ENCODE measurements at regions not wholly inside any gene's neighbourhood (a gene's known extent, or its start where the extent isn't known, plus 50 kb on each side); places are given as distances from the start of the nearest gene placed in this dataset.

DNA sequence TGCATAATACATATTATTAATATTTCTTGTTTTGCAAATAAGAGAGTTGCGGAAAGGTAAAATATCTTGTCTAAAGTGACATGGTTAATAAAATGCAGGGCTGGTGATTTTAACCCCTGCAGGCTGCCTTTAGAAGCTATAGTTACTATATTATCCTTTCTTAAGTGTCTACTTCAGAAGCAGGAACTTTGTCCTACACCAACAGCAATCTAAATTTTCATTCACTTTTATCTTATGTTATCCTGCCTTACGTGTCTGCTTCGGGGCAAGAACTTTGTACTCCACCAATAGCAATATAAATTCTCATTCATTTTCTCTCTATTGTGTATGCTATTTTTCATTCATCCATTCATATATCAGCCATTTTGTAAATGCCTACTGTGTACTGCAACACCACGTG, 719.5 kb downstream of the TLR4 start:
- intact Hi-C loops (cut with DNase I), result no loop called here
- DNase-seq, result no peak

DNA sequence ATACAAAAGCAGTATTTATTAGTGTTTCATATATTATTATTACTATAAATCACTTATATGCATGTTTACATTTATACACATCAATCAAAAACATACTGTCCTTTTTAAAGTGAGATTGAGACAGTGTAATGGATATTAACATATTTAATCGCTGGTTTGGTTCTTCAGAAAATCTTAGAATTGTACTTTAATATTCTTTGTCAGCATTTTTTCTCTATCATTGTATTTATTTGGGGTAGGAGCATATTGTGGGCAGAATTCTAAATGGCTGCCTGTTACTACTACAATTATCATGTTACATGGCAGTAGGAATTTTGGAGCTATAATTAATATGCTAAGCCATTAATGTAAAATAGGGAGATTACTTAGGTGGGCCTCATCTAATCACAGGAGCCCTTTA, 722.6 kb downstream of the TLR4 start:
- DNase-seq, result no peak
- intact Hi-C loops (cut with DNase I), result no loop called here

DNA sequence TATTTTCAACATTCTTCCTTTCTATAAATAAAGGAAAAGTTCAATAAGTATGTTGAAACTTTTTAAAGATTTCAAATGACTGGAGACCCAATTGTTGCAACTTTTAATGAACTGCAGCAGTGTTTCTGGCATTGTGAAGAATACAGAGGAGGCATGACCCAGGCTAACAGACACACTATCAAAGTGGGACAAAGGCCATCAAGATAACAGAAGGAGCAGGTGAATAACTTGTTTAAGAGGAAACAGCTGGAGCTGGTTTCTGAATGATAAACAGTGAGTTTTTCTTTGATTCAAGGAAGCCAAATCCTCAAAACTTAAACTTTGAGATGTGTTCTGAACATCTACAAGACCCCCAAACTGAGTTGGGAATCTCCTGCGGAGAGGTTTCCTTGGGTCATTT, 734.6 kb downstream of the TLR4 start:
- intact Hi-C loops (cut with DNase I), result no loop called here
- DNase-seq, result no peak

DNA sequence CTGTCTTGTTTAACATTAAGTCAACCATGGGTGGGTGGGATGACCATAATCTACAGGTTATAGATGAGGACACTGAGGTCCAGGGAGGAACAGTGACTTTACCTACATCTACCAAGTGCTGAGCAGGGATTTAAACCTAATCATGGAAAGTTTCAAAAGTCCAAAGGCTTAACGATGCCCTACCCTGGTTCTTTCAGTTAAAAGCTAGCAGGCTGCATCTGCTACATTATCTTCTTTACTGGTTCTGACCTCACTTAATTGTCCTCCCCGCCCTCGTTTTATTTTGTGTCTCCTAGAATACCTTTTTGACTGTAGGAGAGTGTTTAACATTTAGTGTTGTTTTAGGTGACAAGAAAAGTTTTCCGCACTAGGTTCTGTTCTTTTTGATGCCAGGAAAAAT, 735.2 kb downstream of the TLR4 start:
- intact Hi-C loops (cut with DNase I), result no loop called here
- DNase-seq, result no peak

DNA sequence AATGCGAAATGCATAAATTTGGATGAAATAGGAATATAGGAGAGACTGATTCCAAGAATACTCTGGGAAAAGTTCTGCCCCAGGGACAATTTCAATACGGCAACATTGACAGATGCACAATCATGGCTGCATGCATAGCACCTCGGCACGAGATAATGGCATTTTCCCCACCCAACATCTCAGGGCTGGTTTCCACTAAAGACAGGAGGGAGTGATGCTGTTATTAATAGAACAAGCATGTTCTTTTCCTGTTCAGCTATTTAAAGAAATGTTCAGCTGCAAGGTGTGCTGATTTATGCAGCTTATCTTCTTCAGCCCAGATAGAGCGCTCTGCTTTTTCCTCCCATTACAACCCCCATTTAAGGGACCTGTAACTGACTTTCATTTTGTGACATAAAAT, 740.2 kb downstream of the TLR4 start:
- intact Hi-C loops (cut with DNase I), result no loop called here
- DNase-seq, result peak in 39 of 42 donors; percentile 1 to 62 (median 27)

DNA sequence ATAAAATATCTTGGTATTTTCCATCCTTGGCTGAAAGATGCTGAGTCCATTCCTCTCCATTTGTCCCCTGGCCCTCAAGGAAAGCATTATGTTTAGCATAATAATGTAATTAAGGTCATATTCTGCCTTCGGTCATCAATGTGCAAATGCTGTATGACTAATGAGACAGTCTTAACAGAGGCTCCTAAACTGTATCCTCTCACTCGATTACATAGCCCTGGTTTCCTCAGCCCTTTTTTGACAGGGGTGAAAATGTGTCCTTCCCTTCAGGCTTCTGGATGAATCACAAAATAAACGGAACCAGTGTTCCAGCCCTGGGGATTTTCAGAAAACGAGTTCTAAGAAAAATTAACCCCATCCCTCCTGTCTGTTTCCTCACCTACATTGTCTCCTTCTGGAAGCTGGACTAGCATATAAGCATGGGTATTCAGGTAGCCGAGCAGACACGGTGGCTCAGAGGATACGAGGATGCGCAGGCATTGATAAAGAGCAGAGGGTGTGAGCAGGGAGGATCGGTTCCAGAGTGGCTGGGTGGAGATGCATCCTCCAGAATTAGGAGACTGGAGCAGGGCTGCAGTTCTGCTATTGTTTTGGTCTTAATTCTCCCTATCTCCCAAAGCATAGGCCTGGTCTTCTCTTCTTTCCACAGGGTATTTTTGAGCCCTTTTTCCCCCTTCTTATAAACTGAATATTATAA, 742.9 kb downstream of the TLR4 start:
- intact Hi-C loops (cut with DNase I), result no loop called here
- peak in 2 of 42 donors; percentile 6 to 10 for DNase-seq

DNA sequence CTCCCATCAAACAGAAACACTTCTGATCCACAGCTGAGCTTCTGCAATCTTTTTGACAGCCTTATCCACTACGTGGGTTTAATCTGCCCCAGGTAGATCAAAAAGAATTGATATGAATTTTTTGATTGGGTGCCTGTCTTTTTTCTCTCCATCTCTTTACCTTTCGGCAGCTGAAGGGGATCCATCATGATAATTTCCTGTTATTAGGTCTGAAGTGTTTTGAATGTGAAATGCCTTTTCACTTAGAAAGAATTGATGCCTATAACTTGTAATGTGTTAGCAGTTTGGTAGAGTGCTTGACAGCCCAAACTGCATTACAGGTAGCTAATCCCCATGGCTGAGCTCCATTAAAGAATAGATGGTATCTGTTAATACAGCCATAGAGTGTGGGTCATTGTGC, 745.4 kb downstream of the TLR4 start:
- intact Hi-C loops (cut with DNase I), result no loop called here
- peak in 1 of 42 donors; percentile 5 for DNase-seq

DNA sequence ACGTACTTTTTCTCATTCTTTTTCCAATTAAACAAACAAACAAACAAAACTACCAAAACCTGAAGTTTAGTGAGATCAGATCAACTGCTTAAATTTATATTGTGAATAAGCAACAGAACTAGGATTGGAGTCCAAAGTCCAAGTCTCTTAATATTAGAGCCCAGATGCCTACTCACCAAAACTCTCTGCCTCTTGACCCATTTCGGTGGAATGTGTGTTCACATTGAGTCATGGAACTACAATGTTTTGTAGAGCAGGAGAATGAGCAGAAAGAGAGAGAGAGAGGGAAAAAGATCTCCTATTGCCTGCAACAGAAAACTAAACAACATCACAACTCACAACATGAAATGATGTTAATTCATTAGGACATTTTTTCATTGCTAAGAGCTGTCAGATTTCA, 751.1 kb downstream of the TLR4 start:
- DNase-seq, result no peak
- intact Hi-C loops (cut with DNase I), result no loop called here

DNA sequence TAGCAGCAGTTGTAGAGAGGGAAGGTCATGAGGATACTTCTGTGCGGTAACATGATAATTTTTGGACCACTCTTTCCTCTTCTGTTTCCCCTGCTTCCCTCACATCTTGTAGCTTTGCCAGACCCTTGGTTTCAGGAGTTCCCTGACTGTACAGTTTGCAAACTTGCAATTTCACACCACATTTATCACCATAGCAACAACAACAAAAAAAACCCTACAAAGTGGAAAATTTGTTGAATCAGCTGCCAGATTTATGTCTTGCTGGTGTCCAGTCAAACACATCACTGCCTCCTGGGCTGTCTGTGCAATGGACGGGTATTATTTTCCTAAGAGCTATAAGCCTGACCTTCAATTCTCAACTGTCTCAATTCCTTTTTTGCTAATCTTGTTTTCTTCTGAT, 751.6 kb downstream of the TLR4 start:
- no peak for DNase-seq
- intact Hi-C loops (cut with DNase I), result no loop called here

DNA sequence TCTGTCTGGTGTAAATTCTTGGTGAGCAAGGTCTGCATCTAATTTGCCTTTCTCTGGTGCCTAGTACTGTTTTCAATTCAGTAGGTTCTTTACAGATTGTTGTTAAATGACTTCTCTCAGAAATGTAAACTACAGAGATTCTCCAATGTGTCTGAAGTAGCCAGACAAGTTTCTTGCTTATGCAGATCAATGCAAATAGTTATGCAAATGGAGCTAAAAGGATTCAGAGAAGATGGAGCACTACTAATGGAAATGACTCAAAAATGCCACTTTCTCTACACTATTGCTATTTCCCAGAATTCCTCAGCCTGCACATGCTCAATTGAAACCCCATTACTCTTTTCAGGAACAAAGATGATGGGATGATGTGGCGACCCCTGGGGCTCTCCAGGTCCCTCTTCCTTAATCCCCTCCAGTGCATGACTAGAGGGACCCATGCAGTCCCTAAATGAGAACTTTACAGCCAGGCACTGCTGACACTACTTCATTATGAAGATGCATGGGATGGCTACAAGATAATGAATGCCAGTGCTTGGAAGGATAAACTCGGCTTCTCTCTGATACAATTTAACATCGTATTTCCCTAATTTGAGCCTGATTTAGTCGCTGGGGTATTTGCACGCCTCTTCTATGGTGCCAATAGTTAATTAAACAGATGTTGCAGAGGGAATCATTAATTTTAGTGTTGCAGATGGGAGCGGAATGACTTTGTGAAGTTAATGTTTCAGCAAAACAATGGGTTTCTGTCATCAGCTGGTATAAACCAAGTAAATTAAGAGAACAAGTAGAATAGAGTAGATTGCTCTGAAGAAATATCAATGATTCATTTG, 753.2 kb downstream of the TLR4 start:
- intact Hi-C loops (cut with DNase I), result no loop called here
- no peak for DNase-seq

DNA sequence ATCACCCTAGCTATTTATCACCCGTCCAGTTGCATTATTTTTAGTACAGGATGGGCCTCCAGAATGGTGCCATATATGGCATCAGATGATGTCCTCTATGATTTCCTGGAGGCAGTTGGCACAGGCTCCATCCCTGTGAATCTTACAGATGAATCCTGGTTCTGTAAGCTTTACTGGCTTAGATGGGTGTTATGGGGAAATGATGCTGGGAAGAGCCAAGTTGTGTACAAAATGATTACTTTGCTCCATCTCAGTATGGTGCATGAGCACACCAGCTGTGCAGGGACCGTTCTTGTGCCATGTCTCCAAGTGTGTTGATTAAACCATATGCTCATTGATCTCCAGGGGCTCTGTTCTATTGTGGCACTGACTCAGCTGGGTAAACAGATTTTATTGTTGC, 755.7 kb downstream of the TLR4 start:
- intact Hi-C loops (cut with DNase I), result no loop called here
- no peak for DNase-seq

DNA sequence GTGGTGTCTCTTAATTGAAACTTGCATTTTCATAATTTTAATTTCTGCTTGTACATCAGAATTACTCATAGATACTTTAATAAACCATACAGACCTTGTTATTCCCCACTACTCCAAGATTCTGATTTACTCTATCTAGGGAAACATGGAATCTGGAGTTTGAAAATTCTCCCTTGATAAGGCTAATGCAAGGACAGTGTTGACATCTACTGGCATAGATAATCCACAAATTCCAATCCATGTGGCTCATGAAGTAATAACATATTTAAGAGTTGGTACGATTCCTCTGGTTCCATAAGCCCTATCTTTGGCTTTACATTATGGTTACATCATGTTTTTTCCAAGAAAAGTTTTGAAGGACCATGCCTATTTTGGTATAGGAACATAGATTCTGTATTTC, 759.2 kb downstream of the TLR4 start:
- DNase-seq, result no peak
- intact Hi-C loops (cut with DNase I), result no loop called here

DNA sequence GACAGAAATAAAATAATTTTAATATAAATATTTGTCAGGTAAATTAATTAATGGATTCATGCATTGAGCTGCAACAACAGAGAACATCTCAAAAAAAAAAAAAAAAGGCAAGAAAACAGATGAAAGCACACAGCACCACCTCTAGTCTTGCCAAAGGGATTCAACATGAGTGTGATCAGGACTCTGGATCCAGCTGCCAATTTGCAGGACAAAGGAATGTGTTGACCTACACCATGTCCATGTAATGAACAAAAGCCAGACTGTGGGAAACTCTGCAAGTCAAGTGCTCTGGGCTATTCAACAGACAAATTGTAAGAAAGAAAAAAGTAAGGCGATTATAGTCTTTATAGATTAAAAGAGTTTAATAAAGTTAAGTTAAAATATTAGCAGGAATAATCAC, 769.3 kb downstream of the TLR4 start:
- intact Hi-C loops (cut with DNase I), result no loop called here
- DNase-seq, result no peak

DNA sequence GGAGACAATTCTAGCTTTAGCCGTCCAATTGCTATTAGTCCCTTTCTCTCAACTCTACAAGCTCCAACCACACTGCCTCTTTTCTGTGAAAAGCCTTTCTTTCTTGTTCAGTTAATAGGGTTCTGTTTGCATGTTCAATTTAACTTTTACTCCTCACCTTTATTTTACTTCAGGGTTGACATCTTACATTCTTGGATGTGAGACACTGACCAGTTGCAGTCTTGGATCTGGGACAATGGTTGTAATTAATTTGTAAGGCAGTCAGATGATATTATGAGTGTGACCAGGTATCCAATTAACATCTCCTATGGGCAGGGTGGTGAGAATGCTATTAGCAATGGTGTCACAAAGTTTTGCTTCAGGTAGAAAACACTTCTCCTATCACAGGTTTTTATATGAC, 774.5 kb downstream of the TLR4 start:
- no peak for DNase-seq
- intact Hi-C loops (cut with DNase I), result no loop called here

DNA sequence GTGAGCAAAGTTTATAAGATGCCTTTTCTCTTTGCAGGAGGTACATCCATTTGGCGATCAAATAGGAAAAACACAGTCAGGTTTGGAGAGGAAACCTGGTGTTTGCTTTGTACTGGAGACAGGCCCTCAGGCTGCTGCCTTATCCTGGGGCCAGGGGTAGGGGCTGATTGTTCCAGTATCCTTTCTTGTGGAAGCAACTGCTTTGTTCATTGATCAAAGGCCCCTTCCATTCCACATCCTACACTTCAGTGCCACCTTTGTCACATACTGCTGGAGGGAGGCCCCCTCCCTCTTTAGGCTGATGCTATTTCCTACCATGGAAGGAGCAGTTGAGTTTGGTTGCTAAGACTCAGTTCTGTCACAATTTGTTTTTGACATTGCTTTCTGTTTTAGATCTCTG, 778.1 kb downstream of the TLR4 start:
- no peak for DNase-seq
- intact Hi-C loops (cut with DNase I), result no loop called here

DNA sequence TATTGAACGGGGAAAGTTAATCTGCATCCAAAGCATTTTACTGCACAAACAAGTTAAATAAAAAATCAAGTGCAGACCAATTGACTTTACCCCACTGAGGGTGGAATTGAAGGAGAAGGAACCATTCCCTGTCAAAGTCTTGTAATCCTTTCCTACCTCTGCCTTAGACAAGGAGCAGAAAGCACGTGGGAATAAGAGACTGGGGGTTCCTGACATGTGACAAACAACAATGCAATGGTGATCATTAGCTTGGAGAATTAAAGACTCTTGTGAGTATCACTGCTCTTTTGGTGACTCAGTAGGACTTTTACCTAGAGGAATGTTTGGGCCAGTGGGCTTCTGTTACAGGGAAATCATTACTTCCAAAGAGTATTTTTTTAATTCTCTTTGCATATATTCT, 779.5 kb downstream of the TLR4 start:
- intact Hi-C loops (cut with DNase I), result no loop called here

DNA sequence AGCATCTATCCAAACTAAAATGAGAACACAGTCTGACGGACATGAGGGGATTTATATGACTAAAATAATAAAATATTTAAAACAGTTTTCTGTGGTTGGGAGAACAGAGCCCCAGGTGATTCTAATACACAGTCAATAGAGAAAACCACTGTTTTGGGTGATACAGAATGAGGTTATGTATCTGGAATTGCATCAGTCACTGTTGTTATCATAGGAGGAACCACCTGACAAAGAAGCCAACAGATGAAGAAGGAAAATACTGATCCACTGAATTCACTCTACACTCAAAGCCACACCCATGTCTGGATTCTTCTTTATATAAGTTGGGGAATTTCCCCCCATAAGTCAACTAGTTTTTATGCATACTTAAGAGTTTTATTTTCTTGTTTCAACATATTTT, 799.0 kb downstream of the TLR4 start:
- intact Hi-C loops (cut with DNase I), result no loop called here

More for the DNA sequence above, 779.5 kb downstream of the TLR4 start:
- no peak for DNase-seq

DNA sequence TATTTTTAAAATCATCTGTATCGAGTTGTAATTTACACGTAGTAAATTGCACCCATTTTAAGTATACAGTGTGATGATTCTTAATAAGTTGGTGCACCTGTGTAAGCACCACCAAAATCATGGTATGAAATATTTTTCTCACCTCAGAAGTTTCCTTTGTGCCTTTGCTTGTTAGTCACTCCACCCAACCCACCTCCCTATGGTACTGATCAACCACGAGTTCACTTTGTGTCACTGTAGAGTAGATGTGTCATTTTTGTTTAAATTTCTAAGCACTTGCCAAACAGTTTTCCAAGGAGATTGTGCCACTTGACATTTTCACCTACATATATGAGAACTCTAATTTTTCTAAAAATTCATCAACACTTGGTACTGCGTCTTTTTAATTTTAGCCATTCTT, 806.5 kb downstream of the TLR4 start:
- peak in 10 of 42 donors; percentile 3 to 55 (median 14) for DNase-seq
- intact Hi-C loops (cut with DNase I), result no loop called here

More for the DNA sequence above, 799.0 kb downstream of the TLR4 start:
- DNase-seq, result no peak

DNA sequence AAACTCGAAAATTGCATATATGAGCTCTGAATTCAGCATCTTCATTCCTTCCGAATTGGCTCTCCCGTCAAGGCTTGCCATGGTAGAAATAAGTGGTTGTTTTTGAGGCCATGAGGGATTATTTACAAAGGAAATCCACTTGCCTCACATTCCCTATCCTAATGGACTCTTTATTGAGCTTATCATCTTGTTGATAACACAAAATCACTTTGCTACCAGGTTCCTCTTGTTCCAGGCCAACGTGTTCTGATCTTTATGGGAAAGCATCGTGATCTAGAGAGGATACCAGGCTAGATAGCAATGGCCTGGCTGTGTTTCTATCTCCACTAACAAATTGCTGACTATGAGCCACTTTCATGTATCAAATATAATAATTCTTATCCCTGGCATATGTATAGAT, 811.7 kb downstream of the TLR4 start:
- intact Hi-C loops (cut with DNase I), result no loop called here
- DNase-seq, result no peak

DNA sequence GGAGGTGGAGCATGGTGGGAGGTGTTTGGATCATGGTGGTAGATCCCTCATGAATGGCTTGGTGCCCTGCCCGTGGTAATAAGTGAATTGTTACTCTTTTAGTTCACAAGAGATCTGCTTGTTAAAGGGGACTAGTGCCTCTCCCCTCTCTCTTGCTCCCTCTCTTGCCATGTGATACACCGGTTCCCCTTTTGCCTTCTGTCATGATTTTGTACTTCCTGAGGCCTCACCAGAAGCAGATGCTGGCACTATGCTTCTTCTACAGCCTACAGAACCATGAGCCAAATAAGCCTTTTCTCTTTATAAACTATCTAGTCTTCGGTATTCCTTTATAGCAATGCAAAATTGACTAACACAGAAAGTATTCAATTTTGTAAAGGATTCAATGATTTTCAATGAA, 817.1 kb downstream of the TLR4 start:
- no peak for DNase-seq
- intact Hi-C loops (cut with DNase I), result no loop called here

Data from head of caudate nucleus (tissue), 42 donors.